BE2C (cell line): ENCODE measurements at regions not wholly inside any gene's neighbourhood (a gene's known extent, or its start where the extent isn't known, plus 50 kb on each side); places are given as distances from the start of the nearest gene placed in this dataset.

Experiments used
- DNase-seq: peaks from one replicate; pipeline ENCODE4 v3.0.0-alpha.2; 2020
- H3K27me3 ChIP-seq: fragments of 250-450 bp; sonication (Bioruptor Pico); 2 replicates; pipeline ENCODE4 v1.5.1; 2020; ENCODE audit warnings: mild to moderate bottlenecking
- H3K36me3 ChIP-seq: fragments of 250-450 bp; sonication (Bioruptor Pico); 2 replicates; pipeline ENCODE4 v1.5.1; 2020; ENCODE audit warnings: mild to moderate bottlenecking
- H3K4me1 ChIP-seq: fragments of 250-450 bp; sonication (Bioruptor Pico); 2 replicates; pipeline ENCODE4 v1.5.1; 2020
- H3K4me3 ChIP-seq: 2 replicates; pipeline ENCODE4 v1.5.1; 2011; ENCODE audit warnings: low read depth, low read length
- H3K9me3 ChIP-seq: fragments of 250-450 bp; sonication (Bioruptor Pico); 2 replicates; pipeline ENCODE4 v1.5.1; 2020
- CTCF ChIP-seq: IDR thresholded peaks from 2 replicates; pipeline ENCODE4 v1.5.1; 2012; ENCODE audit warnings: mild to moderate bottlenecking, low read depth, low read length

DNA sequence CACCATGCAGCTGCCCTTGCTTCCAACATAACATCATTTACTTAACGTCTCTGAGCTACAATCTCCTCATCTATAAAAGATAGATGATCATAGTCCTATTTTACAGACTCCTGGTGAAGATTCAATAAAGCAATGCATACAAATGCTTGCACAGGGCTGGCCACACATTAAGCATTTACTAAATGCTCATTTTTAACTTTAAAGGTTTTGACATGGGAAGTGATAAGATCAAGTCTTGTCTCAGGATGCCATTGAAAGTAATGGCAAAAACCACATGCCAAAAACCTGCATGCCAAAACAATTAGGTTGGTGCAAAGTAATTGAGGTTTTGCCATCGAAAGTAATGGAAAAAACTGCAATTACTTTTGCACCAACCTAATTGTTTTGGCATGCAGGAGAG lies 181.2 kb upstream of the ADRA1B start:
- no peak overlapping the region for H3K4me3 ChIP-seq
- no peaks in the 10 kb centered on the region; the same call in 1 of the 2 replicates for H3K27me3 ChIP-seq
- H3K4me1 ChIP-seq, result no peaks in the 10 kb centered on the region
- DNase-seq, result no peak
- H3K36me3 ChIP-seq, result no peaks in the 10 kb centered on the region
- H3K9me3 ChIP-seq, result no peaks in the 10 kb centered on the region
- no peak for TF ChIP-seq CTCF

DNA sequence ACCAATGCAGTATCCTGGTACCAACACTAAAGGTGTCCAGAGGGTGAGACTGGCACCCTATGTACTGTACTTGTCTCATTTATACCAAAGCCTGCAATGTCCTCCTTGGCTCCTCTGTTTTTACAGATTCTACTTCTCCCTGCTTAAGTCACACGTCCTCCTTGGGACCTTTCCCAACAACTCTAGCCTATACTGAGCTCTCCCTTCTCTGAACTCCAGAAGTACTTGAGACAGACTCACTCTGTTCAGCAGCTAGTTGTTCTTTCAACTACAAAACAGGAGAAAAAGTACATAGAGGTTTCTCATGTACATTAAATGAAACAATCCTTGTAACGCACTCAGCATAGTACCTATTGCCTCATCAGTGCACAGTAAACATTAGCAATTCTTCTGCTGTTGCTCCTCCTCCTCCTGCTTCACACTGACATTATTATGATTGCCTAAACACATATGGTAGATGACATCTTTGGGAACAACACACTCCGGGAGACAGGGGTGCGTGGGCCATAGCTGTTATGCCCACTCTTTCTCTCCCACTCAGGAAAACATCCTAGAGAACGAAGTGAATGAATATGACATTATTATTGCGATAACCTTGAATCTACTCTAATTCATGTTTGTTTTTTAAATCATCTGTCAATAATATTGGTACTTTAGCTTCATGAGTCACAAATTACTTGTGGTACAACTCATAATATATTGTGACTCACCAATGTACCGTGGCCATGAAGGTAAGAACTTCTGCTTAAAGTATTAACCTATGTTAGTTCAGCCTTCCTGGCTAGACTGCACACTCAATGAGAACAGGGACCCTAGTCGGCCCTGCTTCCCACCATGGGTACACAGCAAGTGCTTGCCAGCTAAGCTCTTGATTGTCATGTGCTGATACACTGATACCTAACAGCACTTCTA lies 180.3 kb upstream of the ADRA1B start:
- no peak overlapping the region for H3K4me3 ChIP-seq
- no peaks in the 10 kb centered on the region for H3K36me3 ChIP-seq
- H3K27me3 ChIP-seq, result no peaks in the 10 kb centered on the region; the same call in 1 of the 2 replicates
- H3K9me3 ChIP-seq, result no peaks in the 10 kb centered on the region
- no peak for TF ChIP-seq CTCF
- no peak for DNase-seq
- H3K4me1 ChIP-seq, result no peaks in the 10 kb centered on the region

DNA sequence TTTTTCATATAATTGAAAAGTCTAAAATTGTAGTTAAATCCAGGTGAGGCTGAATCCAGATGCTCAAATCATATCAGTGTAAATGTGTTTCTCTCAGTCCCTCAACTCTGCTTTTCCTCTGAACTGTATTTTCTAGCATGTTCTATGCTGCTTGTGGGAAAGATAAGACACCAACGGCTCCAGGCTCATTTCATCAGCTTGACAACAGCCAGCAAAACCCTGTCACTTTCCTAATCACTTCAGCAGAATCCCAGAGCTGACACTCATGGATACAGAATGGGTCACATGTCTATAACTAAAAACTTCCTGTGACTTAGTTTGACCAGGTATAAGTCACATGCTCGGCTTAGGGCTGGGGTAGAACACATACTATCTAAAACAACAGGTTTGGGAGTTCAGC lies 179.4 kb upstream of the ADRA1B start:
- DNase-seq, result no peak
- Histone ChIP-seq H3K36me3 (no peaks in the 10 kb centered on the region), H3K4me3 (no peak overlapping the region), H3K9me3 (no peaks in the 10 kb centered on the region), H3K4me1 (no peaks in the 10 kb centered on the region), H3K27me3 (no peaks in the 10 kb centered on the region; the same call in 1 of the 2 replicates)
- TF ChIP-seq CTCF, result no peak

- Histone ChIP-seq H3K4me1 (no peaks in the 10 kb centered on the region), H3K36me3 (no peaks in the 10 kb centered on the region), H3K9me3 (no peaks in the 10 kb centered on the region), H3K4me3 (no peak overlapping the region), H3K27me3 (no peaks in the 10 kb centered on the region; the same call in 1 of the 2 replicates)
- TF ChIP-seq CTCF, result no peak
- no peak for DNase-seq
These were observed 179.0 kb upstream of the ADRA1B start for GRCh38 chr5:159737263-159737662.

- H3K27me3 ChIP-seq, result no peaks in the 10 kb centered on the region; the same call in 1 of the 2 replicates
- no peak for TF ChIP-seq CTCF
- DNase-seq, result no peak
- H3K36me3 ChIP-seq, result no peaks in the 10 kb centered on the region
- no peaks in the 10 kb centered on the region for H3K9me3 ChIP-seq
- H3K4me1 ChIP-seq, result no peaks in the 10 kb centered on the region
- H3K4me3 ChIP-seq, result no peak overlapping the region
These were observed 174.4 kb upstream of the ADRA1B start for GRCh38 chr5:159741829-159742322.

- Histone ChIP-seq H3K4me1 (no peaks in the 10 kb centered on the region), H3K4me3 (no peak overlapping the region), H3K9me3 (no peaks in the 10 kb centered on the region), H3K27me3 (no peaks in the 10 kb centered on the region; the same call in 1 of the 2 replicates), H3K36me3 (no peaks in the 10 kb centered on the region)
- no peak for DNase-seq
- TF ChIP-seq CTCF, result no peak
These were observed 173.0 kb upstream of the ADRA1B start for GRCh38 chr5:159743234-159743633.
